Activated T-cell treated with anti-CD3 and anti-CD28 coated beads, Interleukin-2, amount 50 U/mL, for 72 hours (primary cell): ENCODE measurements at regions not wholly inside any gene's neighbourhood (a gene's known extent, or its start where the extent isn't known, plus 50 kb on each side); places are given as distances from the start of the nearest gene placed in this dataset.
"Not testable (repeated sequence)": the region's sequence is repeated elsewhere in the genome, so short reads cannot be mapped to it uniquely, and the experiment has no call there.

Experiments used
- ATAC-seq, 2 donors: fragments of 150-1000 bp; cut with Tn5 transposase; replicated peaks in 1 of 2; 2 replicates each; pipeline ENCODE4 v1.10.0; 2021; ENCODE audit warnings: moderate library complexity in 2 of 2, mild to moderate bottlenecking in 1 of 2
- DNase-seq, 2 donors: peaks; one replicate each; pipeline ENCODE4 v3.0.0; 2021 to 2022; ENCODE audit warnings: mixed read lengths in 1 of 2
- H3K27ac Mint-ChIP-seq: one replicate; pipeline ENCODE4 v1.8.0; 2022; ENCODE audit warnings: mild to moderate bottlenecking, moderate library complexity, mixed read lengths
- H3K27me3 Mint-ChIP-seq: one replicate; pipeline ENCODE4 v1.8.0; 2022; ENCODE audit warnings: low read depth, mixed read lengths
- H3K36me3 Mint-ChIP-seq, 2 donors: one replicate each; pipeline ENCODE4 v1.8.0; 2022; ENCODE audit warnings: mixed read lengths in 2 of 2, mild to moderate bottlenecking in 1 of 2; ENCODE audit not compliant: insufficient read depth in 2 of 2
- H3K4me1 Mint-ChIP-seq: one replicate; pipeline ENCODE4 v1.8.0; 2022; ENCODE audit warnings: low read depth, mixed read lengths
- H3K4me3 Mint-ChIP-seq, 2 donors: one replicate each; pipeline ENCODE4 v1.8.0; 2022; ENCODE audit warnings: mild to moderate bottlenecking in 2 of 2, mixed read lengths in 2 of 2, moderate library complexity in 2 of 2
- H3K9me3 Mint-ChIP-seq, 2 donors: one replicate each; pipeline ENCODE4 v1.8.0; 2022; ENCODE audit warnings: mixed read lengths in 2 of 2

- no peaks in the 10 kb centered on the region for H3K27me3 Mint-ChIP-seq
- no peaks in the 10 kb centered on the region for H3K36me3 Mint-ChIP-seq
- no peak overlapping the region for H3K27ac Mint-ChIP-seq
- H3K4me3 Mint-ChIP-seq: no peak overlapping the region
- H3K9me3 Mint-ChIP-seq: no peaks in the 10 kb centered on the region
- H3K4me1 Mint-ChIP-seq: no peaks in the 10 kb centered on the region
- no peak for DNase-seq
- ATAC-seq: no peak
These were observed 204.9 kb upstream of the LINGO1 start for GRCh38 chr15:77837649-77838025.

DNA sequence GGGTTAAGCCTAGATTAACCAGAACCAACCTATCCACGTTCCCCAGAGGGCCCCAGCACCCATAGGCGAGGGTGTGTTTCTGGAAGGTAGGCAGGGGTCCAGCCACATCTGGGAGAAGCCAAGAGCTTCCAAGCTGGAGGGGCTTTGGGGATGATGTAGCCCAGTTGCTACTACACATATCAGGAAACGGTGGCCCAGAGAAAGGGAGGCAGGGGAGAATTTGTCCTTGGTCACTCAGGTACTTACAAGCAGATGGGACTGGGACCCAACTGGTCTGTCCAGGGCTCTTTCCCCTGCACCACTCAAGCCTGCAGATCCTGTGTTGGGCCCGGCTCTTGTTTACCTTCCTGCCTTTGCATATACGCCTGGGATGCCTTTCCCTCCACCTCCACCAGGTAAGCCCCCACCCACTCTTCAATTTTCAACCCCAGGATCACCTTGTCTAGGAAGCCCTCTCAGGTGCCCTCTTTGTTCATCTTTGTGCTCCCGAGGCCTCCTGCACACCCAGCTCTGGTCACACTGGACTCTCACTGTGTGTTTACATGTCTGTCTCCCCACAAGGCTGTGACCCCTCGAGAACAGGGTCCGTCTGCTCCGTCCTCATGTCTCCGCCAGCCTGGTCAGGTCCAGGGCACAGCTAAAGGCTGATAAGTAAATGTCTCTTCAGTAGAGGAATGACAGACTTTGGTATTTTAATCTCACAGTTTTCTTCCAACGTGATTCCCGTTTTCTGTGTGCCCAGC lies 204.4 kb upstream of the LINGO1 start:
- no peak for ATAC-seq
- no peaks in the 10 kb centered on the region for H3K36me3 Mint-ChIP-seq

GRCh38 chr15:77836121-77836692 lies 203.5 kb upstream of the LINGO1 start:
- Mint-ChIP-seq H3K4me3 (no peak overlapping the region), H3K27ac (no peak overlapping the region), H3K27me3 (no peaks in the 10 kb centered on the region), H3K9me3 (no peaks in the 10 kb centered on the region), H3K36me3 (no peaks in the 10 kb centered on the region), H3K4me1 (no peaks in the 10 kb centered on the region)
- no peak for DNase-seq
- no peak for ATAC-seq

More for the DNA sequence above, 204.4 kb upstream of the LINGO1 start:
- DNase-seq: no peak
- Mint-ChIP-seq H3K9me3 (no peaks in the 10 kb centered on the region), H3K27me3 (no peaks in the 10 kb centered on the region), H3K27ac (no peak overlapping the region), H3K4me1 (no peaks in the 10 kb centered on the region), H3K4me3 (no peak overlapping the region)

GRCh38 chr15:77834276-77834990 lies 201.7 kb upstream of the LINGO1 start:
- H3K9me3 Mint-ChIP-seq: no peaks in the 10 kb centered on the region
- no peak for ATAC-seq
- no peak for DNase-seq
- no peaks in the 10 kb centered on the region for H3K36me3 Mint-ChIP-seq
- H3K4me1 Mint-ChIP-seq: no peaks in the 10 kb centered on the region
- no peak overlapping the region for H3K27ac Mint-ChIP-seq
- H3K27me3 Mint-ChIP-seq: no peaks in the 10 kb centered on the region
- H3K4me3 Mint-ChIP-seq: no peak overlapping the region

- no peak for DNase-seq
- no peaks in the 10 kb centered on the region for H3K4me1 Mint-ChIP-seq
- H3K27me3 Mint-ChIP-seq: no peaks in the 10 kb centered on the region
- H3K9me3 Mint-ChIP-seq: no peaks in the 10 kb centered on the region
- no peak overlapping the region for H3K4me3 Mint-ChIP-seq
- no peak overlapping the region for H3K27ac Mint-ChIP-seq
- ATAC-seq: no peak
- H3K36me3 Mint-ChIP-seq: no peaks in the 10 kb centered on the region
These were observed 200.2 kb upstream of the LINGO1 start for GRCh38 chr15:77832874-77833273.

DNA sequence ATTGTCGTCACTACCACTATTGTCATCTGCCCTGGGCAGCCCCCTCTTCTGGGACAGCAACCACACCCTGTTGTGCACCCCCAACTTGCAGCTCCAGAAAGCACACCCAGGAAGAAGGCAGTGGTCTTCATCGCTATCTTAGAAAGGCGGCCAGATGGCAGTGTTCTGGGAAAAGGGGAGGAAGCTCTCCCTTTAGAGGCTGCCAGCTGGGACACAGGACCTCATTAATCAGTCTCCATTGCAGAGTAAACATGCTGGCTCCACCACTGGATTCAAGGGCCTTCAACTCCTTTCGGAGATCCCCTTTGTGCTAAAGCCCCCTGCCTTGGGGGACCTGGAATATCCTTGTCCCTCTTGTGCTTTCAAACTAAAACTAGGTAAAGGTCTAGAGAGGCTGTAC lies 199.3 kb upstream of the LINGO1 start:
- no peaks in the 10 kb centered on the region for H3K4me1 Mint-ChIP-seq
- no peak overlapping the region for H3K27ac Mint-ChIP-seq
- no peaks in the 10 kb centered on the region for H3K36me3 Mint-ChIP-seq
- no peak overlapping the region for H3K4me3 Mint-ChIP-seq
- H3K9me3 Mint-ChIP-seq: no peaks in the 10 kb centered on the region
- ATAC-seq (no peak), DNase-seq (no peak)
- no peaks in the 10 kb centered on the region for H3K27me3 Mint-ChIP-seq

- Mint-ChIP-seq H3K4me3 (no peak overlapping the region), H3K27me3 (no peaks in the 10 kb centered on the region), H3K36me3 (no peaks in the 10 kb centered on the region), H3K27ac (no peak overlapping the region), H3K4me1 (no peaks in the 10 kb centered on the region), H3K9me3 (no peaks in the 10 kb centered on the region)
- no peak for DNase-seq
- ATAC-seq: no peak
These were observed 197.3 kb upstream of the LINGO1 start for GRCh38 chr15:77830051-77830468.

DNA sequence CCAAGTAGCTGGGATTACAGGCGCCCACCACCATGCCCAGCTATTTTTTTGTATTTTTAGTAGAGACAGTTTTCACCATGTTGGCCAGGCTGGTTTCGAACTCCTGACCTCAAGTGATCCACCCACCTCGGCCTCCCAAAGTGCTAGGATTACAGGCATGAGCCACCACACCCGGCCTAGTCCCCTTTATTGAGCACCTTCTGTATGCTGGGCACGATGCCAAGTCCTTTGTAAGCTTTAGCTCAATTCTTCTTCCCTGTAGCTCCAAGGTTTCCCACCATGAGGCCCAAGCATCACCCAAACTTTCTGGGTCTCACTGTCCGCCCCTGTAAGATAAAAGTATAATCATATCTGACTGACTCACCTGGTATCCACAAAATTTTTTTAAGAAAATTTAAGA lies 196.6 kb upstream of the LINGO1 start:
- not testable (repeated sequence) for H3K27ac Mint-ChIP-seq, H3K27me3 Mint-ChIP-seq, DNase-seq, H3K36me3 Mint-ChIP-seq, H3K4me3 Mint-ChIP-seq, H3K9me3 Mint-ChIP-seq, H3K4me1 Mint-ChIP-seq, ATAC-seq

- Mint-ChIP-seq H3K27me3 (peaks cover 4% of the 10 kb centered on the region), H3K4me1 (no peaks in the 10 kb centered on the region), H3K9me3 (no peaks in the 10 kb centered on the region), H3K36me3 (no peaks in the 10 kb centered on the region), H3K4me3 (no peak overlapping the region), H3K27ac (no peak overlapping the region)
- no peak for DNase-seq
- no peak for ATAC-seq
These were observed 195.1 kb upstream of the LINGO1 start for GRCh38 chr15:77827860-77828259.

DNA sequence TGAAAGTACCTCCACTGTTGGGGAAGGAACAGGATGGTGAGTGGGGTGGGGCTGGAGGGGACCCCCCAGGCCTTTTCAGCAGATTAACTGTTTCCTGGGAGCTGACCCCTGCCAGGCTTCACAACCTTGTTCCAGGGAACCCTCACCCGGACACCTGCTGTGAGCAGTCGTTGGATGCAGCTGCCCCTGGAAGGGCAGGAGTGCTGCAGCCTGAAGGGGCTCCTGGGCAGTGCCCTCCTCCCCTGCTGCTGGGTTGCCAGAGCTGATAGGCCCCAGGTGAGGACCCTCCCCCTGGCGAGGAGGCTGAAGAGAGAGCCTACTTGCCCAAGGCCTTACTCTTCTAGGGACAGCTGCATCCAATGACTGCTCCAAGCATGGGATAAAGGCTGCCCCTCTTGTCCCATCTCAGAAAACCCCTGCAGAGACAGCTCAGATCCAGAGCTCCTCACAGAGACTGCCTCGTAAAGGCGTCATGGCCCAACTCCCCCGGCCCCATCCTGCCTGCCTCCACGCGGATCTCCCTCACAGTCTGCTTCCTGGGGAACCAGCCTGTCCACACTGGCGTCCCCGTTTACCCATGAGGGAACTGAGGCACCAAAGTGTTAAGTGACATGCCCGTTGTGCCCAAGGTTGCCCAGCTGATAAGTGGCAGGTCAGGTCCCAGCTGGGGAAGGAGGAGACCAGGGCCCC lies 193.4 kb upstream of the LINGO1 start:
- Mint-ChIP-seq H3K27me3 (peaks cover 21% of the 10 kb centered on the region), H3K36me3 (no peaks in the 10 kb centered on the region), H3K9me3 (no peaks in the 10 kb centered on the region), H3K4me3 (no peak overlapping the region), H3K4me1 (no peaks in the 10 kb centered on the region), H3K27ac (no peak overlapping the region)
- DNase-seq: no peak
- no peak for ATAC-seq

DNA sequence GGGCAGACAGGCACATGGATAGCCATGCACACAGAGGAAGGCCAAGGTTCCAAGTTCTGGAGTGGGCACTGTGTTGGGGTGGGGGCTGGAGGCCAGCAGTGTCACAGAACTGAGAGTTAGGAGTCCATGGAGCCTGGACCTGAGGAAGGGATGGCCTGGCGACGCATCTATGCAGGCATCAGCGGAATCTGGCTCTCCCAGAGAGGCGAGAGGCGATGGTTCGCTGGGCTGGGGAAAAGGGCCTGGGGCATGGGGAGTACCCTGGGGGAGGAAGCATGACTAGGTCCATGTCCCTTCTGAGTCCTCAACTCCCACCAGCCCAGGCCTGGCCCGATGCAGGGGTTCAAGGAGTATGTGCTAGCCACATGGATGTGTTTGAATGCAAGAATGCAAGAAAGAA lies 192.8 kb upstream of the LINGO1 start:
- Mint-ChIP-seq H3K4me1 (no peaks in the 10 kb centered on the region), H3K4me3 (no peak overlapping the region), H3K27me3 (peaks cover 27% of the 10 kb centered on the region), H3K9me3 (no peaks in the 10 kb centered on the region), H3K27ac (no peak overlapping the region), H3K36me3 (peaks cover 0 to 1% of the 10 kb centered on the region in 2 donors)
- DNase-seq: no peak
- no peak for ATAC-seq

DNA sequence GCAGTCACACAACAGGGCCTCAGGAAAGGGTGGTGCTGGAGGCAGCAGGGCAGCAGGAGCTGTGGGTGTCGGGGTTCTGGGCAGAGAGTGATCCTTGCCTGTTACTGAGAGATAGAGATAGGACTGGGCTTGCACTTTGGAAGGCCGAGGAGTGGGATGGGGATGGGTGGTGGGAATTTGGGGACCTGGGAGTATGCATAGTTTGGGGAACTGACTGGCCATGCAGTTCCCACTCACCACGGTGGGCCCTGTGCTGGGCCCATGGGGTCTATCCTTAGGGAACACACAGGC lies 192.5 kb upstream of the LINGO1 start:
- Mint-ChIP-seq H3K27me3 (peaks cover 28% of the 10 kb centered on the region), H3K36me3 (peaks cover 0 to 1% of the 10 kb centered on the region in 2 donors), H3K4me3 (no peak overlapping the region), H3K4me1 (no peaks in the 10 kb centered on the region), H3K9me3 (no peaks in the 10 kb centered on the region), H3K27ac (no peak overlapping the region)
- DNase-seq (no peak), ATAC-seq (no peak)
